Chondrocyte (in vitro differentiated cells): ENCODE measurements at regions not wholly inside any gene's neighbourhood (a gene's known extent, or its start where the extent isn't known, plus 50 kb on each side); places are given as distances from the start of the nearest gene placed in this dataset.

Experiments
- DNase-seq: peaks from one replicate; pipeline ENCODE4 v3.0.0; 2021; ENCODE audit warnings: mixed read lengths, low spot score
- H3K27ac Mint-ChIP-seq: one replicate; pipeline ENCODE4 v1.8.0; 2021; ENCODE audit warnings: mild to moderate bottlenecking, moderate library complexity, mixed read lengths; ENCODE audit not compliant: unreplicated experiment
- H3K27me3 Mint-ChIP-seq: 2 replicates; pipeline ENCODE4 v1.8.0; 2021; ENCODE audit warnings: low read depth, mixed read lengths
- H3K36me3 Mint-ChIP-seq: 2 replicates; pipeline ENCODE4 v1.8.0; 2021; ENCODE audit warnings: low read depth, mixed read lengths
- H3K4me1 Mint-ChIP-seq: 2 replicates; pipeline ENCODE4 v1.8.0; 2021; ENCODE audit warnings: low read depth, mild to moderate bottlenecking, mixed read lengths
- H3K4me3 Mint-ChIP-seq: one replicate; pipeline ENCODE4 v1.8.0; 2021; ENCODE audit warnings: mild to moderate bottlenecking, moderate library complexity, mixed read lengths; ENCODE audit not compliant: unreplicated experiment
- H3K9me3 Mint-ChIP-seq: 2 replicates; pipeline ENCODE4 v1.8.0; 2021; ENCODE audit warnings: low read depth, mixed read lengths
- TF ChIP-seq, protein P1 (sequence below): fragments of 200-600 bp; sonication (generic); IDR thresholded peaks from 2 replicates; pipeline ENCODE4 v1.5.0; 2021; ENCODE audit warnings: antibody characterized with exemption, mild to moderate bottlenecking, moderate library complexity

DNA sequence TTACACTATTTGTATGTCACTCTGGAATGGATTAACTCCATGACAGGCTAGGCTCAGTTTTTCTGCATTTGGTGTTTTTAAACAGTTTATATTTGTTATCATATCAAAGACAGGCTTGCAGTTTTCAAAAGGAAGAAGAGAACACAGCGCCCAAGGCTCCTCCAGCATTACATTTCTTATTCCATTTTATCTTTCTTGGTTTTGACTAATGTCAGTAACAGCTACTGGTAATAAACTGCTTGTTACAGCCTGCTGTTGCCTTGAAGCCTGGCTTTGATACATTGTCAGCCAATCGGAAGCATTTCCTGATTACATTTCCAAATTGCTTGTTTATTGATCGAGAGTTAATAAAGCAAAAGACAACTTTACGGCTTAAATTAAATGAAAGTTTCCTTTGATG lies 166.0 kb upstream of the MDFIC start:
- no peak for DNase-seq
- H3K36me3 Mint-ChIP-seq, result no peaks in the 10 kb centered on the region
- peaks cover 2% of the 10 kb centered on the region for H3K27me3 Mint-ChIP-seq
- no peak overlapping the region for H3K27ac Mint-ChIP-seq
- H3K4me1 Mint-ChIP-seq, result peaks cover 2% of the 10 kb centered on the region
- H3K9me3 Mint-ChIP-seq, result no peaks in the 10 kb centered on the region
- H3K4me3 Mint-ChIP-seq, result no peak overlapping the region
- TF ChIP-seq, protein P1, sequence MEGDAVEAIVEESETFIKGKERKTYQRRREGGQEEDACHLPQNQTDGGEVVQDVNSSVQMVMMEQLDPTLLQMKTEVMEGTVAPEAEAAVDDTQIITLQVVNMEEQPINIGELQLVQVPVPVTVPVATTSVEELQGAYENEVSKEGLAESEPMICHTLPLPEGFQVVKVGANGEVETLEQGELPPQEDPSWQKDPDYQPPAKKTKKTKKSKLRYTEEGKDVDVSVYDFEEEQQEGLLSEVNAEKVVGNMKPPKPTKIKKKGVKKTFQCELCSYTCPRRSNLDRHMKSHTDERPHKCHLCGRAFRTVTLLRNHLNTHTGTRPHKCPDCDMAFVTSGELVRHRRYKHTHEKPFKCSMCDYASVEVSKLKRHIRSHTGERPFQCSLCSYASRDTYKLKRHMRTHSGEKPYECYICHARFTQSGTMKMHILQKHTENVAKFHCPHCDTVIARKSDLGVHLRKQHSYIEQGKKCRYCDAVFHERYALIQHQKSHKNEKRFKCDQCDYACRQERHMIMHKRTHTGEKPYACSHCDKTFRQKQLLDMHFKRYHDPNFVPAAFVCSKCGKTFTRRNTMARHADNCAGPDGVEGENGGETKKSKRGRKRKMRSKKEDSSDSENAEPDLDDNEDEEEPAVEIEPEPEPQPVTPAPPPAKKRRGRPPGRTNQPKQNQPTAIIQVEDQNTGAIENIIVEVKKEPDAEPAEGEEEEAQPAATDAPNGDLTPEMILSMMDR, result no peak

DNA sequence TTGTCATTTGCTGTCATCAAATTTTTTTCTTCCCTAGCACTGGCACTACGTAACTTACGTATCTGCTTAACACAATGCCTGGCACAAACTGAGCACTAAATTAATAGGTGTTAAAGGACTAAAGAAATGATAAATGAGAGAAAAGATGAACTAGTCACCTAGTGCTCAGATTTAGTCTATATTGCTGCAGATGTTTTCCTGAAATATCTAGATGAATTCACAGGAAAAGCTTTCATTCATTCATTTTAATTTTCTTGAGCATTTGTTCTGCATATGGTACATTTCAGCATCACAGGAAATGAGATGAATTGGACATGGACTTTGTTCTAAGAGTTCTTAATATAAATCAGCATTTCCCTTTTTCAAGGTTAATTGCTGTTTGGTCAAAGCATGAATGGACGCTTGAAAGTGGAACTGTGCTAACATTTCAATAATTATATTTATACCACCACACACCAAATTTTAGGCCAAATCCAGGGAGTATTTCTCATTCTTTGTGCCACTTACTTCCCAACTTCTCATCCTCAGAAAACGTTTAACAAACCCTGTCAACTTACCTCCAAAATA lies 163.2 kb upstream of the MDFIC start:
- Mint-ChIP-seq H3K4me1 (peaks cover 7% of the 10 kb centered on the region), H3K4me3 (no peak overlapping the region), H3K27ac (no peak overlapping the region), H3K9me3 (no peaks in the 10 kb centered on the region), H3K36me3 (no peaks in the 10 kb centered on the region), H3K27me3 (peaks cover 2% of the 10 kb centered on the region)
- DNase-seq, result no peak
- TF ChIP-seq, protein P1, result no peak

DNA sequence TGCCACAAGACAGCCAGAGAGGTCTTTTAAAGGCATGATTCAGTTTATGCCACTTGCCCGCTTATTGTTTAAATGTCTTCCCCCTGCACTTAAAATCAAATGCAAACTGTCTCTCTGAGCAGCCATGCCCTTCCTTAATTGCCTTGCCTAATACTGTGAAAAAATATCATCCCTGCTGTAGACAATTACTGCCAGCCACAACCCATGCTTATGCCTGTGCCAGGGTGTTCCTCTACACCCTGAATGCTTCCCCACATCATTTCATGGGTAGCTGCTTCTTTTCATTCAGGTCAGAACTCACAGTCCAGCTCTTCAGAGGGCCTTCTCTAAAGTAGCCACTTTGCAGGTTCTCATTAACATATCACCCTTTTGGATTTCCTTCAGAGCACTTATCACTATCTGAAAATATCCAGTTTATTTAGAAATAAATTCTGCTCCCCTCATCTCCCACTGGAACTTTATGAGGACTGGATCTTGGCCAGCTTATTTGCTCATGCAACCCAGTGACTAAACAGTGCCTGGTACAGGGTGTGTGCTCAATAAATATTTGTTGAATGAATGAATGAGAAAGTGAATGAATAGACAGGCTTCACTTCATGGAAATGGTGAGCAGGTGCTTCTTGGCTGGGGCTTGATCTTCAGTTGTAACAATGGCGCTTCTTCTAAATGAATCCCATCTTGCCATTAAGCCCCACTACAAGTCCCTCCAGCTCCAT lies 162.4 kb upstream of the MDFIC start:
- Mint-ChIP-seq H3K36me3 (no peaks in the 10 kb centered on the region), H3K4me3 (no peak overlapping the region), H3K27ac (no peak overlapping the region), H3K9me3 (no peaks in the 10 kb centered on the region), H3K4me1 (peaks cover 7% of the 10 kb centered on the region), H3K27me3 (peaks cover 2% of the 10 kb centered on the region)
- DNase-seq, result no peak
- TF ChIP-seq, protein P1, result no peak

DNA sequence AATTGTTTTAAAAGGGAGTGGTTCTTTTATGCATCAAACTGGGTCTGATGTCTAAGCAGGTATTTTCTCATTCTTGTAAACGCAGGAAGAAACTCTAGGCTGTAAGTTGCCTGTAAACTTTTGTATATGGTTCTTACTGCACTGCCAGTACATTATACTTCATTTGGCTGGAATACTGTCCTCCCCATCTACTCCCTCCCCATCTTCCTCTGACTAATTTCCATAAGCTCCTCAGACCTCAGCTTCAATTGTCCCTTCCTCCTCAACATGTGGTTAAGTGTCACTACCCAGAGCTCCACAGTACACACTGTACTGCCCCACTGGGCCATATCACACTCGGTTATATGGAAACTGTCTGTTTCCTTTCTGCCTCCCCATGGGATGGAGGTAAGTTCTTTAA lies 161.4 kb upstream of the MDFIC start:
- H3K9me3 Mint-ChIP-seq, result no peaks in the 10 kb centered on the region
- no peaks in the 10 kb centered on the region for H3K36me3 Mint-ChIP-seq
- TF ChIP-seq, protein P1, result no peak
- H3K4me1 Mint-ChIP-seq, result peaks cover 7% of the 10 kb centered on the region
- DNase-seq, result no peak
- no peak overlapping the region for H3K4me3 Mint-ChIP-seq
- no peak overlapping the region for H3K27ac Mint-ChIP-seq
- H3K27me3 Mint-ChIP-seq, result peaks cover 2% of the 10 kb centered on the region

DNA sequence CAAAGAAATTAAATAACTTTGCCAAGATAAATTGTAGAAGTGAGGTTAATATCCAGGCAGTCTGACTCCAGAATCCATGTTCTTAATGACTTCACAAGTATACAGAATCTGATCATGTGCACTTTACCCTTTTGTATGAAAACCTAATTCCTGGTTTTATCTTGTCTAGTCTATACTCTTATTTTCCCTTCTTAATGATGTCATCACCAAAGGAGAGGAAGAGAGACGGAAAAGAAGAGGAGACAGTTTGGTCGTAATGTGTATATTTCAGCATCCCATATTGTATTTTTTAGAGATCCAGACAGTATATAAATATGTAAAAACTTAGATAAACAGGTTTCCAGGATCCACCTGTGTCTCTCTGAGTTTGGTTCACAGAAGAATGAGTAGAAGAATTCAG lies 159.9 kb upstream of the MDFIC start:
- Mint-ChIP-seq H3K9me3 (no peaks in the 10 kb centered on the region), H3K27me3 (peaks cover 2% of the 10 kb centered on the region), H3K4me1 (peaks cover 7% of the 10 kb centered on the region), H3K4me3 (no peak overlapping the region), H3K27ac (no peak overlapping the region), H3K36me3 (no peaks in the 10 kb centered on the region)
- TF ChIP-seq, protein P1, result no peak
- DNase-seq, result no peak
